ENCODE measurements at regions not wholly inside any gene's neighbourhood (a gene's known extent, or its start where the extent isn't known, plus 50 kb on each side); places are given as distances from the start of the nearest gene placed in this dataset.
"Not testable (repeated sequence)": the region's sequence is repeated elsewhere in the genome, so short reads cannot be mapped to it uniquely, and the experiment has no call there.

DNA sequence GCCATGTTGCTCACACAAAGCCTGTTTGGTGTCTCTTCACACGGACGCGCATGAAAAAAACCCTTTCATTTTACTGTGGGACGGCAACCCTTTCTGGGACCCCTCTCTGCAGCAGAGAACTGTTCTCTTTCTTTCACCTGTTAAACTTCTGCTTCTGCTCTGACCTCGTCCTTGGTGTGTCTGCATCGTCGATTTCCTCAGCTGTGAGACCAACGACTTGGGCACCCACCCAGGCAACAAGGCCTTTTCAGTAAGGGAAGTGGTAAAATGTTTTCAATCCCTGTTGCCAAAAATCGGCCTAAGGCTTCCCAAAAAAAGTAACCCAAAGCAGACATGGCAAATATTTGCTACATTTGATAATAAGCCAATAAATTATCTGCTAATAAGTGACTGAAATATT is 515.3 kb downstream of the IRS2 start:
- Histone ChIP-seq H3K4me1 (ENCODE audit: control insufficient read depth in 1 of 2, insufficient read depth in 2 of 2, low read length in 2 of 2) (peaks cover 40 to 63% of the 10 kb centered on the region in 2 experiments), H2AFZ (ENCODE audit: low read depth, low read length, poor library complexity, severe bottlenecking) (no peak overlapping the region), H3K9me2 (ENCODE audit: insufficient read depth) (no peaks in the 10 kb centered on the region), H3K36me3 (ENCODE audit: control insufficient read depth in 1 of 2, insufficient read depth in 2 of 2, low read length in 2 of 2) (no peaks in the 10 kb centered on the region), H3K27me3 (ENCODE audit: insufficient read depth, low read length) (no peaks in the 10 kb centered on the region), H3K79me2 (ENCODE audit: insufficient read depth, low read length) (peaks cover 43% of the 10 kb centered on the region), H3K4me3 (replicated peaks in 1 of 2; ENCODE audit: low read depth in 1 of 2, low read length in 2 of 2) (peak overlapping the region; percentile 10 to 33), H3K27ac (ENCODE audit: low read depth, low read length) (peak overlapping the region; percentile 75), H3K9me3 (ENCODE audit: control insufficient read depth in 1 of 2, insufficient read depth in 1 of 2, low read depth in 1 of 2, low read length in 2 of 2) (no peaks in the 10 kb centered on the region), H3K9ac (ENCODE audit: low read length) (peak overlapping the region; percentile 56), H4K20me1 (ENCODE audit: insufficient read depth) (no peaks in the 10 kb centered on the region), H3K4me2 (ENCODE audit: low read length) (peak overlapping the region; percentile 61)
- CTCF ChIA-PET = no interaction called here
- BruUV-seq (replicated peaks) = no TSS peak
- no peak for TF ChIP-seq POLR2A (IDR thresholded peaks at IDR 0.05; ENCODE audit: borderline replicate concordance, extremely low read depth, insufficient read depth, insufficient read length)
- TF ChIP-seq EZH2 (IDR thresholded peaks at IDR 0.05) = no peak
- RAD21 ChIA-PET (ENCODE audit: low non-redundant PET in 1 of 2, low total read pairs in 2 of 2, uncharacterized antibody in 2 of 2, unreplicated experiment in 2 of 2) = no interaction called here
- POLR2A ChIA-PET = no interaction called here
- ATAC-seq (no peak), DNase-seq (ENCODE audit: low read depth, low spot score) (no peak)
- intact Hi-C loops (cut with micrococcal nuclease) = loop anchor here (5.0 to 10.0 kb wide), 2 partner anchors 124 to 306 kb away; no protein-coding TSS in a partner anchor

DNA sequence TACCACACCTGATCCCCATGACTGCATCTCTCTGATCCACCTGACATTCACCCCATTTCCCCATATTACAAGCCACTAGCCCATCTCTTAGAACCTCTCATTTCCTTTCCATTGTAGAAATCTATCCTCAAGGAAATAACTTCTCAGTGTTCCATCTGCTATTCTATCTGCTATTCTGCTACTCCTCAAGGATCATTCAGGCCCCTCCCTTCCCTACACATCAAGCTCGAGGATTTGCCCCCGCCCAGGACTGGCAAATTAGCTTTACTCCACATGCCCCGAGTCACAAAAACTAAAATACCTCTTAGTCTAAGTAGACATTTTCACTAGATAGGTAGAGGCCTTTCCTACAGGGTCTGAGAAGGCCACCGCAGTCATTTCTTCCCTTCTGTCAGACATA is 517.0 kb downstream of the IRS2 start:
- H4K20me1 ChIP-seq (ENCODE audit: insufficient read depth) = not testable (repeated sequence)

DNA sequence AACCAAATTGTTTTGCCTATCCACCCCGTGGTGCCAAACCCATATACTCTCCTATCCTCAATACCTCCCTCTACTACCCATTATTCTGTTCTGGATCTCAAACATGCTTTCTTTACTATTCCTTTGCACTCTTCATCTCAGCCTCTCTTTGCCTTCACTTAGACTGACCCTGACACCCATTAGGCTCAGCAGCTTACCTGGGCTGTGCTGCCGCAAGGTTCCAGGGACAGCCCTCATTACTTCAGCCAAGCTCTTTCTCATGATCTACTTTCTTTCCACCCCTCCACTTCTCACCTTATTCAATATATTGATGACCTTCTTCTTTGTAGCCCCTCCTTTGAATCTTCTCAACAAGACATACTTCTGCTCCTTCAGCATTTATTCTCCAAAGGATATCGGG is 517.9 kb downstream of the IRS2 start:
- Histone ChIP-seq H3K4me2 (ENCODE audit: low read length) (peak overlapping the region; percentile 77), H3K4me3 (replicated peaks in 1 of 2; ENCODE audit: low read depth in 1 of 2, low read length in 2 of 2) (peak overlapping the region; percentile 48 to 55), H3K9ac (ENCODE audit: low read length) (peak overlapping the region; percentile 82), H3K79me2 (ENCODE audit: insufficient read depth, low read length) (peaks cover 58% of the 10 kb centered on the region), H3K27ac (ENCODE audit: low read depth, low read length) (peak overlapping the region; percentile 74), H3K4me1 (ENCODE audit: control insufficient read depth in 1 of 2, insufficient read depth in 2 of 2, low read length in 2 of 2) (peaks cover 41 to 56% of the 10 kb centered on the region in 2 experiments)
- H3K9me2 ChIP-seq (ENCODE audit: insufficient read depth); H3K36me3 ChIP-seq (ENCODE audit: control insufficient read depth in 1 of 2, insufficient read depth in 2 of 2, low read length in 2 of 2); DNase-seq (ENCODE audit: low read depth, low spot score); H3K9me3 ChIP-seq (ENCODE audit: control insufficient read depth in 1 of 2, insufficient read depth in 1 of 2, low read depth in 1 of 2, low read length in 2 of 2); ATAC-seq; CTCF ChIA-PET; H2AFZ ChIP-seq (ENCODE audit: low read depth, low read length, poor library complexity, severe bottlenecking); intact Hi-C loops (cut with micrococcal nuclease); H3K27me3 ChIP-seq (ENCODE audit: insufficient read depth, low read length); H4K20me1 ChIP-seq (ENCODE audit: insufficient read depth); RAD21 ChIA-PET (ENCODE audit: low non-redundant PET in 1 of 2, low total read pairs in 2 of 2, uncharacterized antibody in 2 of 2, unreplicated experiment in 2 of 2): not testable (repeated sequence)
- TSS peak; percentile 4 for BruUV-seq (replicated peaks)
- POLR2A ChIA-PET = interaction anchor here (0.7 kb wide), 1 partner anchor 16 kb away, joined by 3 read pairs; no protein-coding TSS in a partner anchor

More for the DNA sequence above, 517.0 kb downstream of the IRS2 start:
- H3K36me3 ChIP-seq (ENCODE audit: control insufficient read depth in 1 of 2, insufficient read depth in 2 of 2, low read length in 2 of 2); H3K9me2 ChIP-seq (ENCODE audit: insufficient read depth); H2AFZ ChIP-seq (ENCODE audit: low read depth, low read length, poor library complexity, severe bottlenecking); DNase-seq (ENCODE audit: low read depth, low spot score); RAD21 ChIA-PET (ENCODE audit: low non-redundant PET in 1 of 2, low total read pairs in 2 of 2, uncharacterized antibody in 2 of 2, unreplicated experiment in 2 of 2); BruUV-seq (replicated peaks); intact Hi-C loops (cut with micrococcal nuclease); H3K9me3 ChIP-seq (ENCODE audit: control insufficient read depth in 1 of 2, insufficient read depth in 1 of 2, low read depth in 1 of 2, low read length in 2 of 2); CTCF ChIA-PET; ATAC-seq; H3K27me3 ChIP-seq (ENCODE audit: insufficient read depth, low read length): not testable (repeated sequence)
- H3K4me1 ChIP-seq (ENCODE audit: control insufficient read depth in 1 of 2, insufficient read depth in 2 of 2, low read length in 2 of 2) = peaks cover 40 to 56% of the 10 kb centered on the region in 2 experiments
- peak overlapping the region; percentile 50 for H3K9ac ChIP-seq (ENCODE audit: low read length)
- POLR2A ChIA-PET = interaction anchor here (1.1 kb wide), 1 partner anchor 123 kb away, joined by 3 read pairs; no protein-coding TSS in a partner anchor
- peak overlapping the region; percentile 74; the same call in 1 of the 2 replicates for H3K27ac ChIP-seq (ENCODE audit: low read depth, low read length)
- H3K4me2 ChIP-seq (ENCODE audit: low read length) = peak overlapping the region; percentile 77
- peak overlapping the region; percentile 30 to 32 for H3K4me3 ChIP-seq (replicated peaks in 1 of 2; ENCODE audit: low read depth in 1 of 2, low read length in 2 of 2)
- H3K79me2 ChIP-seq (ENCODE audit: insufficient read depth, low read length) = peaks cover 51% of the 10 kb centered on the region

All from HCT116 (cell line).